ENCODE measurements at regions not wholly inside any gene's neighbourhood (a gene's known extent, or its start where the extent isn't known, plus 50 kb on each side); places are given as distances from the start of the nearest gene placed in this dataset.

GRCh38 chr6:14658030-14658429 is 540.5 kb downstream of the CD83 start:
- DNase-seq (ENCODE audit: low spot score in 2 of 2), result no peak
- intact Hi-C loops (cut with DNase I), result no loop called here
- TF ChIP-seq CTCF (IDR thresholded peaks at IDR 0.05), result no peak
- no peak overlapping the region for H3K4me3 ChIP-seq
- H3K9me3 ChIP-seq, result no peaks in the 10 kb centered on the region
- H3K27me3 ChIP-seq, result no peaks in the 10 kb centered on the region
- no peak overlapping the region for H3K27ac ChIP-seq
- H3K36me3 ChIP-seq, result no peaks in the 10 kb centered on the region
- no peaks in the 10 kb centered on the region for H3K4me1 ChIP-seq

- Histone ChIP-seq H3K4me3 (no peak overlapping the region), H3K36me3 (no peaks in the 10 kb centered on the region), H3K27ac (no peak overlapping the region), H3K9me3 (no peaks in the 10 kb centered on the region), H3K4me1 (no peaks in the 10 kb centered on the region), H3K27me3 (no peaks in the 10 kb centered on the region)
- no peak for TF ChIP-seq CTCF (IDR thresholded peaks at IDR 0.05)
- intact Hi-C loops (cut with DNase I), result no loop called here
- no peak for DNase-seq (ENCODE audit: low spot score in 2 of 2)
Observed at GRCh38 chr6:14658886-14659561, 541.5 kb downstream of the CD83 start.

GRCh38 chr6:14659841-14660240 is 542.3 kb downstream of the CD83 start:
- no peak overlapping the region for H3K27ac ChIP-seq
- H3K27me3 ChIP-seq, result no peaks in the 10 kb centered on the region
- no peak for TF ChIP-seq CTCF (IDR thresholded peaks at IDR 0.05)
- H3K9me3 ChIP-seq, result no peaks in the 10 kb centered on the region
- intact Hi-C loops (cut with DNase I), result no loop called here
- no peak overlapping the region for H3K4me3 ChIP-seq
- no peaks in the 10 kb centered on the region for H3K36me3 ChIP-seq
- no peak for DNase-seq (ENCODE audit: low spot score in 2 of 2)
- H3K4me1 ChIP-seq, result no peaks in the 10 kb centered on the region

- intact Hi-C loops (cut with DNase I), result no loop called here
- no peaks in the 10 kb centered on the region for H3K4me1 ChIP-seq
- no peak overlapping the region for H3K4me3 ChIP-seq
Observed at GRCh38 chr6:14660806-14661579, 543.4 kb downstream of the CD83 start.

GRCh38 chr6:14661691-14662090 is 544.1 kb downstream of the CD83 start:
- Histone ChIP-seq H3K27me3 (no peaks in the 10 kb centered on the region), H3K36me3 (no peaks in the 10 kb centered on the region), H3K4me1 (no peaks in the 10 kb centered on the region), H3K27ac (no peak overlapping the region), H3K9me3 (no peaks in the 10 kb centered on the region), H3K4me3 (no peak overlapping the region)
- intact Hi-C loops (cut with DNase I), result no loop called here
- no peak for TF ChIP-seq CTCF (IDR thresholded peaks at IDR 0.05)
- no peak for DNase-seq (ENCODE audit: low spot score in 2 of 2)

More at GRCh38 chr6:14660806-14661579, 543.4 kb downstream of the CD83 start:
- DNase-seq (ENCODE audit: low spot score in 2 of 2), result no peak
- TF ChIP-seq CTCF (IDR thresholded peaks at IDR 0.05), result no peak
- no peaks in the 10 kb centered on the region for H3K36me3 ChIP-seq
- no peaks in the 10 kb centered on the region for H3K9me3 ChIP-seq
- no peak overlapping the region for H3K27ac ChIP-seq
- no peaks in the 10 kb centered on the region for H3K27me3 ChIP-seq
